Peyer's patch (tissue), 4 donors: ENCODE measurements at regions not wholly inside any gene's neighbourhood (a gene's known extent, or its start where the extent isn't known, plus 50 kb on each side); places are given as distances from the start of the nearest gene placed in this dataset.
A peak's percentile ranks its signal among the peaks of the same experiment; 100 is the strongest.

Experiments used
- DNase-seq, 3 donors: peaks; one replicate each; pipeline ENCODE4 v3.0.0-alpha.2; 2017 to 2019
- H3K27ac ChIP-seq, 4 donors: fragments of 200-600 bp; sonication (generic); one replicate each; pipeline ENCODE4 v1.5.1; 2016 to 2019
- H3K27me3 ChIP-seq, 2 donors: fragments of 200-600 bp; sonication (generic); one replicate each; pipeline ENCODE4 v1.5.1; 2019
- H3K36me3 ChIP-seq, 3 donors: fragments of 200-600 bp; sonication (generic); one replicate each; pipeline ENCODE4 v1.5.1; 2016 to 2019
- H3K4me1 ChIP-seq, 4 donors: fragments of 200-600 bp; sonication (generic); one replicate each; pipeline ENCODE4 v1.5.1; 2016 to 2019
- H3K4me3 ChIP-seq, 4 donors: fragments of 200-600 bp; sonication (generic); 1 replicate in 3 of 4; 2 replicates in 1 of 4; pipeline ENCODE4 v1.5.1; 2016 to 2019; ENCODE audit warnings: mild to moderate bottlenecking in 1 of 4
- H3K9me3 ChIP-seq, 4 donors: fragments of 200-600 bp; sonication (generic); one replicate each; pipeline ENCODE4 v1.5.1; 2016 to 2019; ENCODE audit warnings: mild to moderate bottlenecking in 1 of 4
- CTCF ChIP-seq, 6 experiments: fragments of 450-650 bp in 4 of 6; fragments of 200-600 bp in 2 of 6; sonication (generic) in 1 of 6; IDR thresholded peaks; one replicate each; pipeline ENCODE4 v1.5.1; 2017 to 2019; ENCODE audit warnings: antibody characterized with exemption in 6 of 6, mild to moderate bottlenecking in 3 of 6, moderate library complexity in 1 of 6
- POLR2A ChIP-seq, 2 donors: fragments of 450-650 bp; IDR thresholded peaks; one replicate each; pipeline ENCODE4 v1.5.1; 2017; ENCODE audit warnings: antibody characterized with exemption in 2 of 2, mild to moderate bottlenecking in 2 of 2, moderate library complexity in 2 of 2

- no peaks in the 10 kb centered on the region for H3K27me3 ChIP-seq
- no peak for DNase-seq
- no peaks in the 10 kb centered on the region for H3K36me3 ChIP-seq
- H3K9me3 ChIP-seq = no peaks in the 10 kb centered on the region
- H3K4me3 ChIP-seq = no peak overlapping the region
- peaks cover 0 to 2% (median 0%) of the 10 kb centered on the region in 4 donors for H3K4me1 ChIP-seq
- H3K27ac ChIP-seq = no peak overlapping the region
- no peak for TF ChIP-seq POLR2A (IDR thresholded peaks at IDR 0.05)
- no peak for TF ChIP-seq CTCF (IDR thresholded peaks at IDR 0.05)
Measured at GRCh38 chr2:61677306-61677705, 139.2 kb upstream of the XPO1 start.

- DNase-seq = no peak
Measured at GRCh38 chr2:61675204-61675603, 137.0 kb upstream of the XPO1 start.

GRCh38 chr2:61671561-61672315 lies 133.6 kb upstream of the XPO1 start:
- no peaks in the 10 kb centered on the region for H3K9me3 ChIP-seq
- H3K27ac ChIP-seq = peak overlapping the region; percentile 35 to 93 (median 82)
- no peak for TF ChIP-seq POLR2A (IDR thresholded peaks at IDR 0.05)
- no peak for TF ChIP-seq CTCF (IDR thresholded peaks at IDR 0.05)
- no peaks in the 10 kb centered on the region for H3K27me3 ChIP-seq
- no peak for DNase-seq
- peaks cover 0 to 21% (median 6%) of the 10 kb centered on the region in 4 donors for H3K4me1 ChIP-seq
- no peaks in the 10 kb centered on the region for H3K36me3 ChIP-seq
- H3K4me3 ChIP-seq = peak overlapping the region in 3 of 4 donors; percentile 10 to 36 (median 31)

More at GRCh38 chr2:61675204-61675603, 137.0 kb upstream of the XPO1 start:
- H3K27me3 ChIP-seq = no peaks in the 10 kb centered on the region
- H3K36me3 ChIP-seq = no peaks in the 10 kb centered on the region
- H3K4me1 ChIP-seq = peaks cover 0 to 18% (median 4%) of the 10 kb centered on the region in 4 donors
- H3K27ac ChIP-seq = no peak overlapping the region
- no peak for TF ChIP-seq POLR2A (IDR thresholded peaks at IDR 0.05)
- no peak for TF ChIP-seq CTCF (IDR thresholded peaks at IDR 0.05)
- no peaks in the 10 kb centered on the region for H3K9me3 ChIP-seq
- no peak overlapping the region for H3K4me3 ChIP-seq

GRCh38 chr2:61670591-61671501 lies 132.7 kb upstream of the XPO1 start:
- peak overlapping the region in 3 of 4 donors; percentile 10 to 36 (median 31) for H3K4me3 ChIP-seq

More at GRCh38 chr2:61670591-61671501, 132.7 kb upstream of the XPO1 start:
- peaks cover 0 to 21% (median 6%) of the 10 kb centered on the region in 4 donors for H3K4me1 ChIP-seq
- DNase-seq = peak in 1 of 3 donors; percentile 63
- peak overlapping the region; percentile 35 to 93 (median 82) for H3K27ac ChIP-seq
- H3K27me3 ChIP-seq = no peaks in the 10 kb centered on the region
- no peaks in the 10 kb centered on the region for H3K36me3 ChIP-seq
- TF ChIP-seq CTCF (IDR thresholded peaks at IDR 0.05) (peak in 1 of 6 experiments; percentile 3), POLR2A (IDR thresholded peaks at IDR 0.05) (peak in 1 of 2 donors; percentile 9)
- no peaks in the 10 kb centered on the region for H3K9me3 ChIP-seq
